Activated CD4-positive, alpha-beta T cell treated with anti-CD3 and anti-CD28 coated beads for 24 hours (primary cell): ENCODE measurements at regions not wholly inside any gene's neighbourhood (a gene's known extent, or its start where the extent isn't known, plus 50 kb on each side); places are given as distances from the start of the nearest gene placed in this dataset.
"Not testable (repeated sequence)": the region's sequence is repeated elsewhere in the genome, so short reads cannot be mapped to it uniquely, and the experiment has no call there.

Source experiments
- DNase-seq, 2 donors: peaks; one replicate each; pipeline ENCODE4 v3.0.0-alpha.2; 2020; ENCODE audit warnings: low read depth in 2 of 2

- DNase-seq, result no peak
These were observed 477.0 kb downstream of the TMEM121 start for GRCh38 chr14:106003351-106003750.

- peak; percentile 52 for DNase-seq
These were observed 478.8 kb downstream of the TMEM121 start for GRCh38 chr14:106004937-106005795.

GRCh38 chr14:106006043-106006442 lies 479.7 kb downstream of the TMEM121 start:
- DNase-seq, result peak in 1 of 2 donors; percentile 52

GRCh38 chr14:106006716-106007115 lies 480.3 kb downstream of the TMEM121 start:
- not testable (repeated sequence) for DNase-seq

- DNase-seq, result no peak
These were observed 484.4 kb downstream of the TMEM121 start for GRCh38 chr14:106010783-106011182.

- peak; percentile 71 to 85 for DNase-seq
These were observed 485.4 kb downstream of the TMEM121 start for GRCh38 chr14:106011631-106012360.

GRCh38 chr14:106012361-106012725 lies 486.0 kb downstream of the TMEM121 start:
- not testable (repeated sequence) for DNase-seq

GRCh38 chr14:106013879-106014376 lies 487.5 kb downstream of the TMEM121 start:
- DNase-seq, result no peak

GRCh38 chr14:106017952-106018351 lies 491.6 kb downstream of the TMEM121 start:
- not testable (repeated sequence) for DNase-seq

- DNase-seq, result no peak
These were observed 495.4 kb downstream of the TMEM121 start for GRCh38 chr14:106021832-106022231.

GRCh38 chr14:106022648-106023047 lies 496.3 kb downstream of the TMEM121 start:
- DNase-seq, result not testable (repeated sequence)

GRCh38 chr14:106023411-106023810 lies 497.0 kb downstream of the TMEM121 start:
- DNase-seq, result no peak

- no peak for DNase-seq
These were observed 498.7 kb downstream of the TMEM121 start for GRCh38 chr14:106024983-106025604.

- no peak for DNase-seq
These were observed 499.6 kb downstream of the TMEM121 start for GRCh38 chr14:106026026-106026425.

- DNase-seq, result not testable (repeated sequence)
These were observed 501.4 kb downstream of the TMEM121 start for GRCh38 chr14:106027759-106028158.

GRCh38 chr14:106029959-106030358 lies 503.6 kb downstream of the TMEM121 start:
- no peak for DNase-seq

GRCh38 chr14:106037380-106037779 lies 511.0 kb downstream of the TMEM121 start:
- no peak for DNase-seq

GRCh38 chr14:106038263-106038662 lies 511.9 kb downstream of the TMEM121 start:
- DNase-seq, result no peak

GRCh38 chr14:106039400-106039799 lies 513.0 kb downstream of the TMEM121 start:
- DNase-seq, result peak; percentile 43 to 65

GRCh38 chr14:106044515-106044914 lies 518.1 kb downstream of the TMEM121 start:
- DNase-seq, result no peak

GRCh38 chr14:106044949-106045596 lies 518.7 kb downstream of the TMEM121 start:
- peak; percentile 84 to 87 for DNase-seq

GRCh38 chr14:106051796-106052195 lies 525.4 kb downstream of the TMEM121 start:
- no peak for DNase-seq
